Hepatocyte (in vitro differentiated cells): ENCODE measurements at regions not wholly inside any gene's neighbourhood (a gene's known extent, or its start where the extent isn't known, plus 50 kb on each side); places are given as distances from the start of the nearest gene placed in this dataset.

ENCODE experiments used
- DNase-seq: peaks from one replicate; pipeline ENCODE4 v3.0.0-alpha.2; 2016; ENCODE audit warnings: low spot score
- H2AFZ ChIP-seq: fragments of 200-600 bp; sonication (generic); 2 replicates; pipeline ENCODE4 v1.6.0; 2016; ENCODE audit warnings: antibody characterized with exemption, mild to moderate bottlenecking
- H3K27ac ChIP-seq: fragments of 200-600 bp; sonication (generic); 2 replicates; pipeline ENCODE4 v1.5.1; 2016; ENCODE audit warnings: mild to moderate bottlenecking
- H3K27me3 ChIP-seq: fragments of 200-600 bp; sonication (generic); 2 replicates; pipeline ENCODE4 v1.6.1; 2016
- H3K36me3 ChIP-seq: fragments of 200-600 bp; sonication (generic); replicated peaks from 2 replicates; pipeline ENCODE4 v1.5.1; 2016; ENCODE audit warnings: low read depth; ENCODE audit not compliant: insufficient read depth
- H3K4me1 ChIP-seq: fragments of 200-600 bp; sonication (generic); 2 replicates; pipeline ENCODE4 v1.5.1; 2016; ENCODE audit warnings: mild to moderate bottlenecking, moderate library complexity; ENCODE audit not compliant: insufficient read depth
- H3K4me2 ChIP-seq: fragments of 200-600 bp; sonication (generic); 2 replicates; pipeline ENCODE4 v1.6.0; 2016
- H3K4me3 ChIP-seq: fragments of 200-600 bp; sonication (generic); 2 replicates; pipeline ENCODE4 v1.5.1; 2016; ENCODE audit warnings: mild to moderate bottlenecking
- H3K79me2 ChIP-seq: fragments of 200-600 bp; sonication (generic); 2 replicates; pipeline ENCODE4 v1.6.0; 2017; ENCODE audit warnings: mild to moderate bottlenecking
- H3K9me2 ChIP-seq: fragments of 200-600 bp; sonication (generic); replicated peaks from 2 replicates; pipeline ENCODE4 v1.6.0; 2017; ENCODE audit warnings: mild to moderate bottlenecking; ENCODE audit not compliant: insufficient read depth
- H3K9me3 ChIP-seq: fragments of 200-600 bp; sonication (generic); 2 replicates; pipeline ENCODE4 v1.5.1; 2016; ENCODE audit warnings: low read depth, mild to moderate bottlenecking
- H4K20me1 ChIP-seq: fragments of 200-600 bp; sonication (generic); 2 replicates; pipeline ENCODE4 v1.6.0; 2016; ENCODE audit warnings: mild to moderate bottlenecking; ENCODE audit not compliant: insufficient read depth, poor library complexity, severe bottlenecking
- CTCF ChIP-seq: fragments of 200-600 bp; sonication (generic); IDR thresholded peaks from 2 replicates; pipeline ENCODE4 v1.5.1; 2016; ENCODE audit warnings: antibody characterized with exemption, mild to moderate bottlenecking; ENCODE audit not compliant: poor library complexity
- EZH2 ChIP-seq: fragments of 200-600 bp; sonication (generic); IDR thresholded peaks from 2 replicates; pipeline ENCODE4 v1.6.1; 2016; ENCODE audit warnings: antibody characterized with exemption, mild to moderate bottlenecking, borderline replicate concordance
- EZH2phosphoT487 ChIP-seq: fragments of 200-600 bp; sonication (generic); IDR thresholded peaks from one replicate; pipeline ENCODE4 v1.6.1; 2018; ENCODE audit warnings: antibody characterized with exemption, mild to moderate bottlenecking, low read depth, moderate library complexity; ENCODE audit not compliant: unreplicated experiment, severe bottlenecking
- WGBS: methylation state at CpG from one replicate; pipeline ENCODE4 v1.1.6; 2016; ENCODE audit warnings: low lambda C conversion rate; ENCODE audit errors: missing lambda C conversion rate; 5-methylcytosine and 5-hydroxymethylcytosine counted together

GRCh38 chr18:27724362-27724761 lies 452.6 kb downstream of the CDH2 start:
- H3K27ac ChIP-seq = no peak overlapping the region
- H3K79me2 ChIP-seq = no peaks in the 10 kb centered on the region
- H3K9me3 ChIP-seq = peaks cover 5% of the 10 kb centered on the region
- no peaks in the 10 kb centered on the region for H3K9me2 ChIP-seq
- H2AFZ ChIP-seq = no peak overlapping the region
- TF ChIP-seq CTCF (no peak), EZH2 (no peak), EZH2phosphoT487 (no peak)
- no peak for DNase-seq
- H3K4me1 ChIP-seq = no peaks in the 10 kb centered on the region
- 85% methylated on average over 2 of the region's 2 CpGs for WGBS
- no peaks in the 10 kb centered on the region for H3K36me3 ChIP-seq
- H3K27me3 ChIP-seq = no peaks in the 10 kb centered on the region
- H3K4me2 ChIP-seq = no peak overlapping the region
- H3K4me3 ChIP-seq = no peak overlapping the region
- no peaks in the 10 kb centered on the region for H4K20me1 ChIP-seq

GRCh38 chr18:27723168-27723567 lies 453.8 kb downstream of the CDH2 start:
- H3K27ac ChIP-seq = no peak overlapping the region
- DNase-seq = no peak
- H3K79me2 ChIP-seq = no peaks in the 10 kb centered on the region
- H3K4me3 ChIP-seq = no peak overlapping the region
- no peak overlapping the region for H3K4me2 ChIP-seq
- no peaks in the 10 kb centered on the region for H4K20me1 ChIP-seq
- no peaks in the 10 kb centered on the region for H3K4me1 ChIP-seq
- H2AFZ ChIP-seq = no peak overlapping the region
- no peaks in the 10 kb centered on the region for H3K36me3 ChIP-seq
- H3K9me2 ChIP-seq = no peaks in the 10 kb centered on the region
- no peaks in the 10 kb centered on the region for H3K27me3 ChIP-seq
- WGBS = 76% methylated on average over 1 of the region's 1 CpG
- TF ChIP-seq CTCF = no peak
- TF ChIP-seq EZH2 = no peak
- no peak for TF ChIP-seq EZH2phosphoT487
- H3K9me3 ChIP-seq = no peaks in the 10 kb centered on the region

GRCh38 chr18:27719680-27720079 lies 457.2 kb downstream of the CDH2 start:
- Histone ChIP-seq H3K27ac (no peak overlapping the region), H4K20me1 (no peaks in the 10 kb centered on the region), H3K27me3 (no peaks in the 10 kb centered on the region), H3K4me3 (no peak overlapping the region), H3K4me2 (no peak overlapping the region), H3K4me1 (no peaks in the 10 kb centered on the region), H3K36me3 (no peaks in the 10 kb centered on the region), H3K9me3 (no peaks in the 10 kb centered on the region), H3K9me2 (no peaks in the 10 kb centered on the region), H2AFZ (no peak overlapping the region), H3K79me2 (no peaks in the 10 kb centered on the region)
- WGBS = 87% methylated on average over 6 of the region's 6 CpGs
- DNase-seq = no peak
- TF ChIP-seq EZH2 (no peak), EZH2phosphoT487 (no peak), CTCF (no peak)

- DNase-seq = no peak
- Histone ChIP-seq H3K79me2 (no peaks in the 10 kb centered on the region), H2AFZ (no peak overlapping the region), H3K27me3 (no peaks in the 10 kb centered on the region), H3K9me3 (no peaks in the 10 kb centered on the region), H3K9me2 (no peaks in the 10 kb centered on the region), H3K4me2 (no peak overlapping the region), H3K36me3 (no peaks in the 10 kb centered on the region), H3K4me1 (no peaks in the 10 kb centered on the region), H3K4me3 (no peak overlapping the region), H3K27ac (no peak overlapping the region), H4K20me1 (no peaks in the 10 kb centered on the region)
- 93% methylated on average over 3 of the region's 3 CpGs for WGBS
- TF ChIP-seq CTCF (no peak), EZH2 (no peak), EZH2phosphoT487 (no peak)
These were observed 459.1 kb downstream of the CDH2 start for GRCh38 chr18:27717816-27718215.
